Panc1 (cell line): ENCODE measurements at regions not wholly inside any gene's neighbourhood (a gene's known extent, or its start where the extent isn't known, plus 50 kb on each side); places are given as distances from the start of the nearest gene placed in this dataset.

Experiments
- POLR2AphosphoS5 ChIP-seq: IDR thresholded peaks from 2 replicates; pipeline ENCODE4 v1.6.1; 2012; ENCODE audit warnings: mild to moderate bottlenecking, low read depth, low read length, moderate library complexity
- TF ChIP-seq, protein P1 (sequence below): fragments of 450-650 bp; IDR thresholded peaks from 2 replicates; pipeline ENCODE4 v1.5.1; 2017; ENCODE audit warnings: mild to moderate bottlenecking

DNA sequence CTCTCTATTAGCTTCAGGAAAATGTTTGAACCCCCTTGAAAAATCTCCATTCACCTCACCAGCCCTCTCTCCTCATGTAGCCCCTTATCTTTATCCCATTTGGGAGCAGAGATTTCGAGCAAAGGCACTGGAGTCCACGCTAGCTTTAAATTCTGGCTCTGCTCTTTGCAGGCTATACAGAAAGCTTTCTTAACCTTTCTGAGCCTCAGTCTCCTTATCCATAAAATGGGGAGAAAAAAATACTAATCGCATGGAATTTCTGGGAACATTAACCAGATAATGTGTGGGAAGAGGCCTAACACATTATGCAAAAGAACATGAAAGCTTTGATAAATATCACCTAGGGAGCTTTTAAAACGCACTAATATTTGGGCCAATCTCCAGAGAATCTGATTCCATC is 476.3 kb upstream of the CDH5 start:
- TF ChIP-seq POLR2AphosphoS5: no peak
- TF ChIP-seq, protein P1, sequence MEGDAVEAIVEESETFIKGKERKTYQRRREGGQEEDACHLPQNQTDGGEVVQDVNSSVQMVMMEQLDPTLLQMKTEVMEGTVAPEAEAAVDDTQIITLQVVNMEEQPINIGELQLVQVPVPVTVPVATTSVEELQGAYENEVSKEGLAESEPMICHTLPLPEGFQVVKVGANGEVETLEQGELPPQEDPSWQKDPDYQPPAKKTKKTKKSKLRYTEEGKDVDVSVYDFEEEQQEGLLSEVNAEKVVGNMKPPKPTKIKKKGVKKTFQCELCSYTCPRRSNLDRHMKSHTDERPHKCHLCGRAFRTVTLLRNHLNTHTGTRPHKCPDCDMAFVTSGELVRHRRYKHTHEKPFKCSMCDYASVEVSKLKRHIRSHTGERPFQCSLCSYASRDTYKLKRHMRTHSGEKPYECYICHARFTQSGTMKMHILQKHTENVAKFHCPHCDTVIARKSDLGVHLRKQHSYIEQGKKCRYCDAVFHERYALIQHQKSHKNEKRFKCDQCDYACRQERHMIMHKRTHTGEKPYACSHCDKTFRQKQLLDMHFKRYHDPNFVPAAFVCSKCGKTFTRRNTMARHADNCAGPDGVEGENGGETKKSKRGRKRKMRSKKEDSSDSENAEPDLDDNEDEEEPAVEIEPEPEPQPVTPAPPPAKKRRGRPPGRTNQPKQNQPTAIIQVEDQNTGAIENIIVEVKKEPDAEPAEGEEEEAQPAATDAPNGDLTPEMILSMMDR: no peak
